Neural cell (in vitro differentiated cells): ENCODE measurements at regions not wholly inside any gene's neighbourhood (a gene's known extent, or its start where the extent isn't known, plus 50 kb on each side); places are given as distances from the start of the nearest gene placed in this dataset.

Source experiments
- H2AFZ ChIP-seq: fragments of 200-600, 300-800 bp; sonication (generic), shearing (Covaris generic); 2 replicates; pipeline ENCODE4 v1.6.0; 2014; ENCODE audit warnings: low read depth, mild to moderate bottlenecking, antibody characterized with exemption, low read length, moderate library complexity
- H3F3A ChIP-seq: fragments of 200-600 bp; shearing (Covaris generic); 2 replicates; pipeline ENCODE4 v1.6.1; 2016; ENCODE audit warnings: mild to moderate bottlenecking, moderate library complexity, mixed read lengths, antibody characterized with exemption, low read length; ENCODE audit not compliant: insufficient read depth, poor library complexity, severe bottlenecking
- H3K27ac ChIP-seq: fragments of 200-600, 300-800 bp; sonication (generic), shearing (Covaris generic); 2 replicates; pipeline ENCODE4 v1.5.1; 2014; ENCODE audit warnings: mild to moderate bottlenecking, low read length, moderate library complexity
- H3K27me3 ChIP-seq: fragments of 300-800, 200-600 bp; sonication (generic), shearing (Covaris generic); 2 replicates; pipeline ENCODE4 v1.6.0; 2014; ENCODE audit warnings: mild to moderate bottlenecking, low read depth, low read length, moderate library complexity; ENCODE audit not compliant: insufficient read depth
- H3K36me3 ChIP-seq: fragments of 300-800, 200-600 bp; sonication (generic), shearing (Covaris generic); 2 replicates; pipeline ENCODE4 v1.5.1; 2014; ENCODE audit warnings: mild to moderate bottlenecking, antibody characterized with exemption, low read length, moderate library complexity; ENCODE audit not compliant: insufficient read depth
- H3K4me2 ChIP-seq: fragments of 300-800, 200-600 bp; sonication (generic), shearing (Covaris generic); 2 replicates; pipeline ENCODE4 v1.6.0; 2014; ENCODE audit warnings: mild to moderate bottlenecking, low read length
- H3K4me3 ChIP-seq: fragments of 300-800, 200-600 bp; sonication (generic), shearing (Covaris generic); 2 replicates; pipeline ENCODE4 v1.5.1; 2014; ENCODE audit warnings: mild to moderate bottlenecking, low read length, moderate library complexity
- H3K79me2 ChIP-seq: fragments of 200-600 bp; shearing (Covaris generic); replicated peaks from 2 replicates; pipeline ENCODE4 v1.6.0; 2014; ENCODE audit warnings: mild to moderate bottlenecking, low read length, moderate library complexity; ENCODE audit not compliant: insufficient read depth
- H3K9ac ChIP-seq: fragments of 300-800, 200-600 bp; sonication (generic), shearing (Covaris generic); 2 replicates; pipeline ENCODE4 v1.6.1; 2016; ENCODE audit warnings: mild to moderate bottlenecking, low read length, mixed read lengths
- H3K9me2 ChIP-seq: fragments of 200-600 bp; shearing (Covaris generic); 2 replicates; pipeline ENCODE4 v1.6.1; 2016; ENCODE audit warnings: mild to moderate bottlenecking, low read length, mixed read lengths; ENCODE audit not compliant: insufficient read depth
- H3K9me3 ChIP-seq: fragments of 200-600, 300-800 bp; sonication (generic), shearing (Covaris generic); 2 replicates; pipeline ENCODE4 v1.6.1; 2016; ENCODE audit warnings: mild to moderate bottlenecking, mixed run types, low read length, moderate library complexity, mixed read lengths
- H4K20me1 ChIP-seq: fragments of 200-600 bp; shearing (Covaris generic); 2 replicates; pipeline ENCODE4 v1.6.1; 2016; ENCODE audit warnings: mild to moderate bottlenecking, mixed run types; ENCODE audit not compliant: insufficient read depth
- EP300 ChIP-seq: fragments of 450-650 bp; conservative IDR thresholded peaks from 2 replicates; pipeline ENCODE4 v1.6.1; 2014; ENCODE audit warnings: antibody characterized with exemption, mild to moderate bottlenecking, moderate library complexity; ENCODE audit not compliant: poor library complexity, severe bottlenecking
- EZH2 ChIP-seq: fragments of 200-600, 300-800 bp; shearing (Covaris generic), sonication (generic); IDR thresholded peaks from 2 replicates; pipeline ENCODE4 v1.6.1; 2014; ENCODE audit warnings: antibody characterized with exemption, low read length, borderline replicate concordance, mild to moderate bottlenecking; ENCODE audit not compliant: insufficient read depth, poor library complexity, severe bottlenecking
- MXI1 ChIP-seq: fragments of 450-650 bp; conservative IDR thresholded peaks from 2 replicates; pipeline ENCODE4 v1.6.1; 2014; ENCODE audit warnings: antibody characterized with exemption, mild to moderate bottlenecking; ENCODE audit not compliant: poor library complexity, severe bottlenecking
- POLR2AphosphoS5 ChIP-seq: IDR thresholded peaks from 2 replicates; pipeline ENCODE4 v1.6.1; 2012
- RAD21 ChIP-seq: fragments of 450-650 bp; conservative IDR thresholded peaks from 2 replicates; pipeline ENCODE4 v1.6.1; 2014; ENCODE audit warnings: antibody characterized with exemption, mild to moderate bottlenecking, moderate library complexity
- SMC3 ChIP-seq: fragments of 450-650 bp; conservative IDR thresholded peaks from 2 replicates; pipeline ENCODE4 v1.6.1; 2014; ENCODE audit warnings: antibody characterized with exemption, mild to moderate bottlenecking, moderate library complexity; ENCODE audit not compliant: poor library complexity
- TAF1 ChIP-seq: IDR thresholded peaks from 2 replicates; pipeline ENCODE4 v1.6.1; 2012; ENCODE audit warnings: low read depth
- TF ChIP-seq, protein P1 (sequence below): IDR thresholded peaks from 2 replicates; pipeline ENCODE4 v1.6.1; 2012; ENCODE audit warnings: borderline replicate concordance
- TF ChIP-seq, protein P2 (sequence below): fragments of 450-650 bp; IDR thresholded peaks from 2 replicates; pipeline ENCODE4 v1.5.1; 2014; ENCODE audit warnings: antibody characterized with exemption, mild to moderate bottlenecking, moderate library complexity; ENCODE audit not compliant: poor library complexity, severe bottlenecking

DNA sequence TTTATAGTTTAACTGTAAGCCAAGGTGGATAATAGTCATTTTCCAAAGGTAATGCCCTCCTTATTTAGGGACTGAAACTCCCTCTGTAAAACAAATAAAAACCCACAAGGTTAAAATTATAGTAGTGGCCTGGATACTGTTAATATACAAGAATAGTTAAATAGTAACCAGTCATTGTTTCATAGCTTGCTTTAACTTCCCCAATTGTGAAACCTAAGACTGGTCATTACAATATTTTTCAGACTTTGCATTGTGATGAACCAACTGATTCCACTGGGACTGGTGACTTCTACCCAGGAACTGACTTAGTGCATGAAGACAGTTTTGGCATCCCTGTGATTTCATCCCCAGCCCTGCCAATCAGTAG is 162.6 kb downstream of the SMC2 start:
- no peaks in the 10 kb centered on the region for H3K9me3 ChIP-seq
- H3K27me3 ChIP-seq: no peaks in the 10 kb centered on the region
- H3K4me2 ChIP-seq: no peak overlapping the region
- H4K20me1 ChIP-seq: no peaks in the 10 kb centered on the region
- no peak overlapping the region for H3K9ac ChIP-seq
- H3K36me3 ChIP-seq: no peaks in the 10 kb centered on the region
- no peaks in the 10 kb centered on the region for H3F3A ChIP-seq
- TF ChIP-seq RAD21 (no peak), SMC3 (no peak), EP300 (no peak), EZH2 (no peak), MXI1 (no peak), POLR2AphosphoS5 (no peak)
- TF ChIP-seq, protein P1, sequence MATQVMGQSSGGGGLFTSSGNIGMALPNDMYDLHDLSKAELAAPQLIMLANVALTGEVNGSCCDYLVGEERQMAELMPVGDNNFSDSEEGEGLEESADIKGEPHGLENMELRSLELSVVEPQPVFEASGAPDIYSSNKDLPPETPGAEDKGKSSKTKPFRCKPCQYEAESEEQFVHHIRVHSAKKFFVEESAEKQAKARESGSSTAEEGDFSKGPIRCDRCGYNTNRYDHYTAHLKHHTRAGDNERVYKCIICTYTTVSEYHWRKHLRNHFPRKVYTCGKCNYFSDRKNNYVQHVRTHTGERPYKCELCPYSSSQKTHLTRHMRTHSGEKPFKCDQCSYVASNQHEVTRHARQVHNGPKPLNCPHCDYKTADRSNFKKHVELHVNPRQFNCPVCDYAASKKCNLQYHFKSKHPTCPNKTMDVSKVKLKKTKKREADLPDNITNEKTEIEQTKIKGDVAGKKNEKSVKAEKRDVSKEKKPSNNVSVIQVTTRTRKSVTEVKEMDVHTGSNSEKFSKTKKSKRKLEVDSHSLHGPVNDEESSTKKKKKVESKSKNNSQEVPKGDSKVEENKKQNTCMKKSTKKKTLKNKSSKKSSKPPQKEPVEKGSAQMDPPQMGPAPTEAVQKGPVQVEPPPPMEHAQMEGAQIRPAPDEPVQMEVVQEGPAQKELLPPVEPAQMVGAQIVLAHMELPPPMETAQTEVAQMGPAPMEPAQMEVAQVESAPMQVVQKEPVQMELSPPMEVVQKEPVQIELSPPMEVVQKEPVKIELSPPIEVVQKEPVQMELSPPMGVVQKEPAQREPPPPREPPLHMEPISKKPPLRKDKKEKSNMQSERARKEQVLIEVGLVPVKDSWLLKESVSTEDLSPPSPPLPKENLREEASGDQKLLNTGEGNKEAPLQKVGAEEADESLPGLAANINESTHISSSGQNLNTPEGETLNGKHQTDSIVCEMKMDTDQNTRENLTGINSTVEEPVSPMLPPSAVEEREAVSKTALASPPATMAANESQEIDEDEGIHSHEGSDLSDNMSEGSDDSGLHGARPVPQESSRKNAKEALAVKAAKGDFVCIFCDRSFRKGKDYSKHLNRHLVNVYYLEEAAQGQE: no peak
- TF ChIP-seq, protein P2, sequence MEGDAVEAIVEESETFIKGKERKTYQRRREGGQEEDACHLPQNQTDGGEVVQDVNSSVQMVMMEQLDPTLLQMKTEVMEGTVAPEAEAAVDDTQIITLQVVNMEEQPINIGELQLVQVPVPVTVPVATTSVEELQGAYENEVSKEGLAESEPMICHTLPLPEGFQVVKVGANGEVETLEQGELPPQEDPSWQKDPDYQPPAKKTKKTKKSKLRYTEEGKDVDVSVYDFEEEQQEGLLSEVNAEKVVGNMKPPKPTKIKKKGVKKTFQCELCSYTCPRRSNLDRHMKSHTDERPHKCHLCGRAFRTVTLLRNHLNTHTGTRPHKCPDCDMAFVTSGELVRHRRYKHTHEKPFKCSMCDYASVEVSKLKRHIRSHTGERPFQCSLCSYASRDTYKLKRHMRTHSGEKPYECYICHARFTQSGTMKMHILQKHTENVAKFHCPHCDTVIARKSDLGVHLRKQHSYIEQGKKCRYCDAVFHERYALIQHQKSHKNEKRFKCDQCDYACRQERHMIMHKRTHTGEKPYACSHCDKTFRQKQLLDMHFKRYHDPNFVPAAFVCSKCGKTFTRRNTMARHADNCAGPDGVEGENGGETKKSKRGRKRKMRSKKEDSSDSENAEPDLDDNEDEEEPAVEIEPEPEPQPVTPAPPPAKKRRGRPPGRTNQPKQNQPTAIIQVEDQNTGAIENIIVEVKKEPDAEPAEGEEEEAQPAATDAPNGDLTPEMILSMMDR: no peak
- H3K27ac ChIP-seq: no peak overlapping the region
- H3K9me2 ChIP-seq: no peaks in the 10 kb centered on the region
- no peak overlapping the region for H2AFZ ChIP-seq
- H3K4me3 ChIP-seq: no peak overlapping the region
- H3K79me2 ChIP-seq: no peaks in the 10 kb centered on the region

- Histone ChIP-seq H3K4me2 (no peak overlapping the region), H3K4me3 (no peak overlapping the region)
- TF ChIP-seq TAF1 (no peak), SMC3 (no peak), MXI1 (no peak), EZH2 (no peak)
These were observed 164.3 kb downstream of the SMC2 start for GRCh38 chr9:104258296-104259011.

GRCh38 chr9:104260004-104260403 is 165.9 kb downstream of the SMC2 start:
- Histone ChIP-seq H3K4me3 (no peak overlapping the region), H3K4me2 (no peak overlapping the region), H2AFZ (no peak overlapping the region), H3K27ac (no peak overlapping the region), H3K27me3 (no peaks in the 10 kb centered on the region), H3K79me2 (no peaks in the 10 kb centered on the region), H3K9ac (no peak overlapping the region), H4K20me1 (no peaks in the 10 kb centered on the region), H3K9me3 (no peaks in the 10 kb centered on the region), H3K36me3 (no peaks in the 10 kb centered on the region), H3F3A (no peaks in the 10 kb centered on the region), H3K9me2 (no peaks in the 10 kb centered on the region)
- TF ChIP-seq, protein P2: no peak
- TF ChIP-seq RAD21 (no peak), EZH2 (no peak), EP300 (no peak)
- TF ChIP-seq, protein P1: no peak

More at GRCh38 chr9:104258296-104259011, 164.3 kb downstream of the SMC2 start:
- Histone ChIP-seq H3K9me3 (no peaks in the 10 kb centered on the region), H3F3A (no peaks in the 10 kb centered on the region), H3K36me3 (no peaks in the 10 kb centered on the region), H3K9me2 (no peaks in the 10 kb centered on the region), H2AFZ (no peak overlapping the region), H3K27ac (no peak overlapping the region), H4K20me1 (no peaks in the 10 kb centered on the region), H3K9ac (no peak overlapping the region), H3K79me2 (no peaks in the 10 kb centered on the region), H3K27me3 (no peaks in the 10 kb centered on the region)
